ENCODE measurements at regions not wholly inside any gene's neighbourhood (a gene's known extent, or its start where the extent isn't known, plus 50 kb on each side); places are given as distances from the start of the nearest gene placed in this dataset.

DNA sequence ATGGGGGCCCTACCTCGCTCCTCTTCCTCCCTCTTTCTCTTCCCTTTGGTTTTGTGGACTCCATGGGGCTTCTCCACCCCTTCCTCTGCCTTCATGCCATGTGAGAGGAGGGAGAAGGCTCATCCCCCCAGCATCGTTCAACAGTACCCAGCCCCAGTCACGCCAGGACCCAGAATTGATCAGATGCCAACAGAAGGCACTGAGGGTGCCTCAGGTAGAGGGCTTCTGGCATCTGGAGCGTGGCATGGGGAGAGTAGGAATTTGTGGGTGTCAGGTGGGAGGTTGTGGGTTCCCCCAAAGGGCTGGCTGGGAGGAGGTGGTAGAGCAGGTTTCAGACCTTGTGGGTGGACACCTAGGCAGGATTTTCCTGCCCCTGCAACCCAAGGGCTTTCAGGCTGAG is 122.0 kb downstream of the TWIST2 start:
- H3K79me2 ChIP-seq (ENCODE audit: insufficient read depth, low read depth) = no peaks in the 10 kb centered on the region
- TF ChIP-seq, protein P1, sequence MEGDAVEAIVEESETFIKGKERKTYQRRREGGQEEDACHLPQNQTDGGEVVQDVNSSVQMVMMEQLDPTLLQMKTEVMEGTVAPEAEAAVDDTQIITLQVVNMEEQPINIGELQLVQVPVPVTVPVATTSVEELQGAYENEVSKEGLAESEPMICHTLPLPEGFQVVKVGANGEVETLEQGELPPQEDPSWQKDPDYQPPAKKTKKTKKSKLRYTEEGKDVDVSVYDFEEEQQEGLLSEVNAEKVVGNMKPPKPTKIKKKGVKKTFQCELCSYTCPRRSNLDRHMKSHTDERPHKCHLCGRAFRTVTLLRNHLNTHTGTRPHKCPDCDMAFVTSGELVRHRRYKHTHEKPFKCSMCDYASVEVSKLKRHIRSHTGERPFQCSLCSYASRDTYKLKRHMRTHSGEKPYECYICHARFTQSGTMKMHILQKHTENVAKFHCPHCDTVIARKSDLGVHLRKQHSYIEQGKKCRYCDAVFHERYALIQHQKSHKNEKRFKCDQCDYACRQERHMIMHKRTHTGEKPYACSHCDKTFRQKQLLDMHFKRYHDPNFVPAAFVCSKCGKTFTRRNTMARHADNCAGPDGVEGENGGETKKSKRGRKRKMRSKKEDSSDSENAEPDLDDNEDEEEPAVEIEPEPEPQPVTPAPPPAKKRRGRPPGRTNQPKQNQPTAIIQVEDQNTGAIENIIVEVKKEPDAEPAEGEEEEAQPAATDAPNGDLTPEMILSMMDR (conservative IDR thresholded peaks at IDR 0.05; ENCODE audit: low read depth, low read length) = no peak
- H3K4me1 ChIP-seq (ENCODE audit: low read depth, poor library complexity, severe bottlenecking) = no peaks in the 10 kb centered on the region
- H3K4me2 ChIP-seq = no peak overlapping the region
- H3K36me3 ChIP-seq (ENCODE audit: insufficient read depth) = no peaks in the 10 kb centered on the region
- H3K27me3 ChIP-seq (ENCODE audit: insufficient read depth, low read depth) = peaks cover 7% of the 10 kb centered on the region; the same call in 1 of the 2 replicates
- H3K9ac ChIP-seq = no peak overlapping the region
- H3K4me3 ChIP-seq (IDR thresholded peaks at IDR 0.05; ENCODE audit: insufficient read depth, low read depth, low read length) = no peak overlapping the region
- H4K20me1 ChIP-seq (ENCODE audit: insufficient read depth) = no peaks in the 10 kb centered on the region
- H3K27ac ChIP-seq = no peak overlapping the region
- H2AFZ ChIP-seq (ENCODE audit: low read depth) = no peak overlapping the region

DNA sequence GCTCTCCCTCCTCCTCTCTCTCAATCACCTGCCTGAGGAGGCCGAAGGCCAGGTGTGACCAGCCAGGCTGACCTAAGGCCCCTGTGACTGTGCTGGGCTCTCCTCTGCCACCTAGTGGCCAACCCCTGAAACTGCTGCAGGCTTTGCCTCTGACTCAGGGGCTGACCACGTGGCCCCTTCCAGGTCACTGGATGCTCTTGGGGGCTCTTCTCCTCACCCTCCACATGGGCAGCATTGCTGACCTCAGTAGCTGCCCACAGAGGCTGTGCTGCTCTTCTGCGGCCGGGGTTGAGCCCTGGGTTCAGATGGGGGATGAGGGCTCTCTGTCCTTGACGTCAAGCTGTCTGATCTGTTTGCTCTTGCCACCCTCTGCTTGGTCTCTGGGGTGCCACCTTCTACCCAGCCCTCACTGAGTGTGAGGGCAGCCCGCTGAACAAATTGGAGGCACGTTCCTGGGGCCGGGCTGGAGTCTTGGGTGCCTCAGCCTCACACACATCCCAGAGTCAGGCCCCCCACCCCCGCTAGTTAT is 122.7 kb downstream of the TWIST2 start:
- no peak overlapping the region for H3K4me2 ChIP-seq
- no peak overlapping the region for H3K27ac ChIP-seq
- H3K4me3 ChIP-seq (IDR thresholded peaks at IDR 0.05; ENCODE audit: insufficient read depth, low read depth, low read length) = no peak overlapping the region
- no peaks in the 10 kb centered on the region for H4K20me1 ChIP-seq (ENCODE audit: insufficient read depth)
- no peaks in the 10 kb centered on the region for H3K4me1 ChIP-seq (ENCODE audit: low read depth, poor library complexity, severe bottlenecking)
- TF ChIP-seq, protein P1 (conservative IDR thresholded peaks at IDR 0.05; ENCODE audit: low read depth, low read length) = peak; percentile 88
- H3K9ac ChIP-seq = no peak overlapping the region
- H2AFZ ChIP-seq (ENCODE audit: low read depth) = no peak overlapping the region
- no peaks in the 10 kb centered on the region for H3K79me2 ChIP-seq (ENCODE audit: insufficient read depth, low read depth)
- peaks cover 7% of the 10 kb centered on the region; the same call in 1 of the 2 replicates for H3K27me3 ChIP-seq (ENCODE audit: insufficient read depth, low read depth)
- no peaks in the 10 kb centered on the region for H3K36me3 ChIP-seq (ENCODE audit: insufficient read depth)

DNA sequence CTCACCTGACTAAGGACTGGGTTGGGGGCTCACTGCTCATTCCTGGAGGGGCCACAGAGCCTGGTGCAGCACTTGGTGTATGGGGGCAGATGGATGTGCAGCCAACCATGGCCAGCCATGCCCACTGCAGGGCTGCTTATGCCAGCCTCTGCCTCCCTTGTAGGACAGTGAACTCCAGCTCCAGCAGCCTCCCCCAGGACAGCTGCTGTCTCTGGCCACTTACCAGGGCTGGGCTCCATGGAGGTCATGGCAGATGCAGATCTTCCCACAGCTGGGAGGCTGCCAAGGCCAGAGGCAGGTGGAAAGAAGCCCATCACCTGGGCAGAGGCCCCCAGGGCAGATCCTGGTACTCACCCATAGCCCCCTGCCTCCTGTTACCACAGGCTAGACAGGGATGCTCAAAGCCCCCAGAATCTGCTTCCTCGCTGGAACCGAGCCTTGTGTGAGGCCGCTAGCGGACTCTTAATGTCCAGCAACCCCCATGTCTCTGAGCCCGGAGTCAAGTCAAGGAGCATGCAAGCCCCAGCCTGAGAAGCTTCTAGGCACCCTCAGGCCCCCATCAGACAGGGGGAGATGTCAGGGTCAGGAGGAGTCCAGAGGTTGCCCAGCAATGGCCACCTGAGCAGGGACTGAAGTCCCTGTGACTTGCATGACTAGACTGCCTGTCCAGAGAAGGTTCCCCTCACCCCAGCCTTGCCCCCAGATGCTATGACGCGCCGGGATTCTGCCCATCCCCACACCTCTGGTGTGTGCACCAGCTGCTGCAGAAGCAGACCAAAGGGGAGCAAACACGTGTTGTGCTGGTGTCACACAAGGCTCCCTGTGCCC is 123.6 kb downstream of the TWIST2 start:
- Histone ChIP-seq H3K4me3 (IDR thresholded peaks at IDR 0.05; ENCODE audit: insufficient read depth, low read depth, low read length) (no peak overlapping the region), H2AFZ (ENCODE audit: low read depth) (no peak overlapping the region), H3K4me1 (ENCODE audit: low read depth, poor library complexity, severe bottlenecking) (no peaks in the 10 kb centered on the region), H3K79me2 (ENCODE audit: insufficient read depth, low read depth) (no peaks in the 10 kb centered on the region), H3K9ac (no peak overlapping the region), H3K27me3 (ENCODE audit: insufficient read depth, low read depth) (peaks cover 7% of the 10 kb centered on the region; the same call in 1 of the 2 replicates), H3K27ac (no peak overlapping the region), H3K4me2 (no peak overlapping the region), H4K20me1 (ENCODE audit: insufficient read depth) (no peaks in the 10 kb centered on the region), H3K36me3 (ENCODE audit: insufficient read depth) (no peaks in the 10 kb centered on the region)
- TF ChIP-seq, protein P1 (conservative IDR thresholded peaks at IDR 0.05; ENCODE audit: low read depth, low read length) = no peak

DNA sequence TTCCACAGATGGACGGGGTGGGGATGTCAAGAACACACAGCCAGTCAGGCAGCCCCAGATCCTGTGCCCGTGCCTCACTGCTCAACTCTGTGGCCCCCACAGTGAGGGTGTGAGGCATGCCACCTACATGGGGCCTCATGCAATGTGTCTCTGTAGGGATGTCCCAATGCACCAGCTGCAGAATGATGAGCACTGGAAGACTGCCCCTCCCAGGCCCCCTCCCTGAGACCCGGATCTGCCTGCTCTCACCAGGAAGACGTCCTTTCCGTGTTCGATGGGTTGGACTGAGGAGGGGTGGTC is 124.2 kb downstream of the TWIST2 start:
- Histone ChIP-seq H3K4me3 (IDR thresholded peaks at IDR 0.05; ENCODE audit: insufficient read depth, low read depth, low read length) (no peak overlapping the region), H3K9ac (no peak overlapping the region), H3K27me3 (ENCODE audit: insufficient read depth, low read depth) (peaks cover 5% of the 10 kb centered on the region; the same call in 1 of the 2 replicates), H3K79me2 (ENCODE audit: insufficient read depth, low read depth) (no peaks in the 10 kb centered on the region), H4K20me1 (ENCODE audit: insufficient read depth) (no peaks in the 10 kb centered on the region), H3K27ac (no peak overlapping the region), H3K4me1 (ENCODE audit: low read depth, poor library complexity, severe bottlenecking) (no peaks in the 10 kb centered on the region), H3K4me2 (no peak overlapping the region), H2AFZ (ENCODE audit: low read depth) (no peak overlapping the region), H3K36me3 (ENCODE audit: insufficient read depth) (no peaks in the 10 kb centered on the region)
- TF ChIP-seq, protein P1 (conservative IDR thresholded peaks at IDR 0.05; ENCODE audit: low read depth, low read length) = no peak
